ENCODE measurements at regions not wholly inside any gene's neighbourhood (a gene's known extent, or its start where the extent isn't known, plus 50 kb on each side); places are given as distances from the start of the nearest gene placed in this dataset.

- TF ChIP-seq CTCF (IDR thresholded peaks at IDR 0.05) (no peak), POLR2A (IDR thresholded peaks at IDR 0.05) (no peak)
These were observed 645.6 kb downstream of the SOX5 start for GRCh38 chr12:23303821-23304220.

All from lower leg skin (tissue), 3 donors.